ENCODE measurements at regions not wholly inside any gene's neighbourhood (a gene's known extent, or its start where the extent isn't known, plus 50 kb on each side); places are given as distances from the start of the nearest gene placed in this dataset.

DNA sequence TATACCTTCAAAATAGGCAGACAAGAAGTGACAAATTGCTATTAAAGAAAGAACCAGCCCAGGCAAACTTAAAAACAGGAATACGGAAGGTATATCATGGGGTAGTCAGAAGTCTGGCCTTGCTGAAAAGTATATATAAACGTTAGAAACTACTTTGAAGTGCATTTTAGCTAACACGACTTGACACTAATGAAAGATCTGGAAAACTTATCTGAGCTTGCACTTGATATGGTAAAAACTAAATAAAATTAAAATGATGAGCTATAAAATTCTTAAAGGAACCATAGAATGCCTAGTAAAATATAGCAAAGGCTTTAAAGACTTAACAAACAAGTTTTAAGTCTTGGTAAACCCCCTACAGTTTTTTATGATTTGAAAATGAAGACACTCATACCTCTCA, 795.3 kb upstream of the PCDH20 start:
- POLR2A ChIA-PET = no interaction called here
- H3K4me3 Mint-ChIP-seq = no peak overlapping the region
- 0 out of 2 replicates have a peak, but pooled peaks cover 2% of the 10 kb centered on the region for H3K36me3 Mint-ChIP-seq
- ATAC-seq = no peak
- H3K4me1 Mint-ChIP-seq = peaks cover 8% of the 10 kb centered on the region
- no peak overlapping the region for H3K27ac Mint-ChIP-seq
- CTCF ChIA-PET = interaction anchor here (0.9 kb wide), 1 partner anchor 147 kb away, joined by 3 read pairs; no protein-coding TSS in a partner anchor
- H3K9me3 Mint-ChIP-seq = peaks cover 13% of the 10 kb centered on the region
- no peaks in the 10 kb centered on the region for H3K27me3 Mint-ChIP-seq (ENCODE audit: low read depth)
- no peak for DNase-seq (ENCODE audit: low spot score)
- TF ChIP-seq FOXJ3 (CRISPR knock-in tag; IDR thresholded peaks at IDR 0.05; ENCODE audit: borderline replicate concordance) (no peak), ELF4 (CRISPR knock-in tag; IDR thresholded peaks at IDR 0.05; ENCODE audit: low read depth) (no peak), ZNF396 (CRISPR knock-in tag; IDR thresholded peaks at IDR 0.05; ENCODE audit: borderline replicate concordance) (no peak), TEAD1 (CRISPR knock-in tag; IDR thresholded peaks at IDR 0.05) (no peak), MXD4 (CRISPR knock-in tag; IDR thresholded peaks at IDR 0.05; ENCODE audit: borderline replicate concordance) (no peak), NR2C2 (CRISPR knock-in tag; IDR thresholded peaks at IDR 0.05) (no peak)
- TF ChIP-seq, protein P1, sequence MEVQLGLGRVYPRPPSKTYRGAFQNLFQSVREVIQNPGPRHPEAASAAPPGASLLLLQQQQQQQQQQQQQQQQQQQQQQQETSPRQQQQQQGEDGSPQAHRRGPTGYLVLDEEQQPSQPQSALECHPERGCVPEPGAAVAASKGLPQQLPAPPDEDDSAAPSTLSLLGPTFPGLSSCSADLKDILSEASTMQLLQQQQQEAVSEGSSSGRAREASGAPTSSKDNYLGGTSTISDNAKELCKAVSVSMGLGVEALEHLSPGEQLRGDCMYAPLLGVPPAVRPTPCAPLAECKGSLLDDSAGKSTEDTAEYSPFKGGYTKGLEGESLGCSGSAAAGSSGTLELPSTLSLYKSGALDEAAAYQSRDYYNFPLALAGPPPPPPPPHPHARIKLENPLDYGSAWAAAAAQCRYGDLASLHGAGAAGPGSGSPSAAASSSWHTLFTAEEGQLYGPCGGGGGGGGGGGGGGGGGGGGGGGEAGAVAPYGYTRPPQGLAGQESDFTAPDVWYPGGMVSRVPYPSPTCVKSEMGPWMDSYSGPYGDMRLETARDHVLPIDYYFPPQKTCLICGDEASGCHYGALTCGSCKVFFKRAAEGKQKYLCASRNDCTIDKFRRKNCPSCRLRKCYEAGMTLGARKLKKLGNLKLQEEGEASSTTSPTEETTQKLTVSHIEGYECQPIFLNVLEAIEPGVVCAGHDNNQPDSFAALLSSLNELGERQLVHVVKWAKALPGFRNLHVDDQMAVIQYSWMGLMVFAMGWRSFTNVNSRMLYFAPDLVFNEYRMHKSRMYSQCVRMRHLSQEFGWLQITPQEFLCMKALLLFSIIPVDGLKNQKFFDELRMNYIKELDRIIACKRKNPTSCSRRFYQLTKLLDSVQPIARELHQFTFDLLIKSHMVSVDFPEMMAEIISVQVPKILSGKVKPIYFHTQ (CRISPR knock-in tag; IDR thresholded peaks at IDR 0.05) = no peak
- TF ChIP-seq, protein P2, sequence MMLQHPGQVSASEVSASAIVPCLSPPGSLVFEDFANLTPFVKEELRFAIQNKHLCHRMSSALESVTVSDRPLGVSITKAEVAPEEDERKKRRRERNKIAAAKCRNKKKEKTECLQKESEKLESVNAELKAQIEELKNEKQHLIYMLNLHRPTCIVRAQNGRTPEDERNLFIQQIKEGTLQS (CRISPR knock-in tag; conservative IDR thresholded peaks at IDR 0.05) = no peak
- TF ChIP-seq, protein P3, sequence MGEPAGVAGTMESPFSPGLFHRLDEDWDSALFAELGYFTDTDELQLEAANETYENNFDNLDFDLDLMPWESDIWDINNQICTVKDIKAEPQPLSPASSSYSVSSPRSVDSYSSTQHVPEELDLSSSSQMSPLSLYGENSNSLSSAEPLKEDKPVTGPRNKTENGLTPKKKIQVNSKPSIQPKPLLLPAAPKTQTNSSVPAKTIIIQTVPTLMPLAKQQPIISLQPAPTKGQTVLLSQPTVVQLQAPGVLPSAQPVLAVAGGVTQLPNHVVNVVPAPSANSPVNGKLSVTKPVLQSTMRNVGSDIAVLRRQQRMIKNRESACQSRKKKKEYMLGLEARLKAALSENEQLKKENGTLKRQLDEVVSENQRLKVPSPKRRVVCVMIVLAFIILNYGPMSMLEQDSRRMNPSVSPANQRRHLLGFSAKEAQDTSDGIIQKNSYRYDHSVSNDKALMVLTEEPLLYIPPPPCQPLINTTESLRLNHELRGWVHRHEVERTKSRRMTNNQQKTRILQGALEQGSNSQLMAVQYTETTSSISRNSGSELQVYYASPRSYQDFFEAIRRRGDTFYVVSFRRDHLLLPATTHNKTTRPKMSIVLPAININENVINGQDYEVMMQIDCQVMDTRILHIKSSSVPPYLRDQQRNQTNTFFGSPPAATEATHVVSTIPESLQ (CRISPR knock-in tag; IDR thresholded peaks at IDR 0.05) = no peak
- TF ChIP-seq, protein P4, sequence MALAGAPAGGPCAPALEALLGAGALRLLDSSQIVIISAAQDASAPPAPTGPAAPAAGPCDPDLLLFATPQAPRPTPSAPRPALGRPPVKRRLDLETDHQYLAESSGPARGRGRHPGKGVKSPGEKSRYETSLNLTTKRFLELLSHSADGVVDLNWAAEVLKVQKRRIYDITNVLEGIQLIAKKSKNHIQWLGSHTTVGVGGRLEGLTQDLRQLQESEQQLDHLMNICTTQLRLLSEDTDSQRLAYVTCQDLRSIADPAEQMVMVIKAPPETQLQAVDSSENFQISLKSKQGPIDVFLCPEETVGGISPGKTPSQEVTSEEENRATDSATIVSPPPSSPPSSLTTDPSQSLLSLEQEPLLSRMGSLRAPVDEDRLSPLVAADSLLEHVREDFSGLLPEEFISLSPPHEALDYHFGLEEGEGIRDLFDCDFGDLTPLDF (CRISPR knock-in tag; IDR thresholded peaks at IDR 0.05) = no peak
- TF ChIP-seq, protein P5, sequence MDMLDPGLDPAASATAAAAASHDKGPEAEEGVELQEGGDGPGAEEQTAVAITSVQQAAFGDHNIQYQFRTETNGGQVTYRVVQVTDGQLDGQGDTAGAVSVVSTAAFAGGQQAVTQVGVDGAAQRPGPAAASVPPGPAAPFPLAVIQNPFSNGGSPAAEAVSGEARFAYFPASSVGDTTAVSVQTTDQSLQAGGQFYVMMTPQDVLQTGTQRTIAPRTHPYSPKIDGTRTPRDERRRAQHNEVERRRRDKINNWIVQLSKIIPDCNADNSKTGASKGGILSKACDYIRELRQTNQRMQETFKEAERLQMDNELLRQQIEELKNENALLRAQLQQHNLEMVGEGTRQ (CRISPR knock-in tag; IDR thresholded peaks at IDR 0.05) = no peak
- TF ChIP-seq, protein P6, sequence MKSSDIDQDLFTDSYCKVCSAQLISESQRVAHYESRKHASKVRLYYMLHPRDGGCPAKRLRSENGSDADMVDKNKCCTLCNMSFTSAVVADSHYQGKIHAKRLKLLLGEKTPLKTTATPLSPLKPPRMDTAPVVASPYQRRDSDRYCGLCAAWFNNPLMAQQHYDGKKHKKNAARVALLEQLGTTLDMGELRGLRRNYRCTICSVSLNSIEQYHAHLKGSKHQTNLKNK (CRISPR knock-in tag; IDR thresholded peaks at IDR 0.05) = no peak
- TF ChIP-seq, protein P7, sequence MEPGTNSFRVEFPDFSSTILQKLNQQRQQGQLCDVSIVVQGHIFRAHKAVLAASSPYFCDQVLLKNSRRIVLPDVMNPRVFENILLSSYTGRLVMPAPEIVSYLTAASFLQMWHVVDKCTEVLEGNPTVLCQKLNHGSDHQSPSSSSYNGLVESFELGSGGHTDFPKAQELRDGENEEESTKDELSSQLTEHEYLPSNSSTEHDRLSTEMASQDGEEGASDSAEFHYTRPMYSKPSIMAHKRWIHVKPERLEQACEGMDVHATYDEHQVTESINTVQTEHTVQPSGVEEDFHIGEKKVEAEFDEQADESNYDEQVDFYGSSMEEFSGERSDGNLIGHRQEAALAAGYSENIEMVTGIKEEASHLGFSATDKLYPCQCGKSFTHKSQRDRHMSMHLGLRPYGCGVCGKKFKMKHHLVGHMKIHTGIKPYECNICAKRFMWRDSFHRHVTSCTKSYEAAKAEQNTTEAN (CRISPR knock-in tag; IDR thresholded peaks at IDR 0.05) = no peak
- TF ChIP-seq, protein P8, sequence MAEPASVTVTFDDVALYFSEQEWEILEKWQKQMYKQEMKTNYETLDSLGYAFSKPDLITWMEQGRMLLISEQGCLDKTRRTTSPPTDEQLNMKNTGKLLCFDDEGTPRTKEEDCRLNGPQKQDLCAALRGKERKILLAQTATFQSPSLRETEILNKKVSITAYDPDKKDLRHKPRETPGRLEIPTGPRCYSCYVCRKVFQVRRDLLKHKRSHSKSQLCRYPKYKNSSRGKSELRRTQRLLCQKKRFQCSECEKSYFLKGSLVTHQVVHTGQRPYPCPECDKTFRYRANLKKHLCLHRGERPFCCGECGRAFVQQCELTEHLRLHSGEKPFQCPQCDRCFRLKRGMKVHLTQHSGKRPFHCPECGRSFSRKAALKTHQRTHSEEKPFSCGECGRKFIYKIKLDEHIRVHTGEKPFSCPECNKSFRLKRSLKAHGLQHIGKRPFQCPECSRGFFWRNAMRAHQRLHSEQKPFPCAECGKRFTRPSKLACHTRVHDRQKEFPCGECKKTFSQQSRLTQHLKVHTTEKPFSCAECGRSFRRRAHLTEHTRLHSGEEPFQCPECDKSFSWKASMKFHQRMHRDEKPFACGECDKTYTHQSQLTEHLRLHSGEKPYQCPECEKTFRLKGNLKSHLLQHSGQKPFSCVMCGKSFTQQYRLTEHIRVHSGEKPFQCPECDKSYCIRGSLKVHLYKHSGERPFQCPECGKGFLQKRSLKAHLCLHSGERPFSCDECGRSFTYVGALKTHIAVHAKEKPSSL (CRISPR knock-in tag; conservative IDR thresholded peaks at IDR 0.05) = no peak
